Epithelial cell of esophagus (primary cell): ENCODE measurements at regions not wholly inside any gene's neighbourhood (a gene's known extent, or its start where the extent isn't known, plus 50 kb on each side); places are given as distances from the start of the nearest gene placed in this dataset.
"Not testable (repeated sequence)": the region's sequence is repeated elsewhere in the genome, so short reads cannot be mapped to it uniquely, and the experiment has no call there.

Experiments used
- DNase-seq: peaks from one replicate; pipeline ENCODE4 v3.0.0; 2010; ENCODE audit warnings: low read depth
- H3K4me3 ChIP-seq: 2 replicates; pipeline ENCODE4 v1.5.1; 2011; ENCODE audit warnings: mild to moderate bottlenecking, low read length, control low read depth
- TF ChIP-seq, protein P1 (sequence below): IDR thresholded peaks from 2 replicates; pipeline ENCODE4 v1.5.1; 2011; ENCODE audit warnings: low read depth, mild to moderate bottlenecking, low read length, control low read depth, inconsistent platforms; ENCODE audit not compliant: insufficient read depth; ENCODE audit errors: missing control alignments

DNA sequence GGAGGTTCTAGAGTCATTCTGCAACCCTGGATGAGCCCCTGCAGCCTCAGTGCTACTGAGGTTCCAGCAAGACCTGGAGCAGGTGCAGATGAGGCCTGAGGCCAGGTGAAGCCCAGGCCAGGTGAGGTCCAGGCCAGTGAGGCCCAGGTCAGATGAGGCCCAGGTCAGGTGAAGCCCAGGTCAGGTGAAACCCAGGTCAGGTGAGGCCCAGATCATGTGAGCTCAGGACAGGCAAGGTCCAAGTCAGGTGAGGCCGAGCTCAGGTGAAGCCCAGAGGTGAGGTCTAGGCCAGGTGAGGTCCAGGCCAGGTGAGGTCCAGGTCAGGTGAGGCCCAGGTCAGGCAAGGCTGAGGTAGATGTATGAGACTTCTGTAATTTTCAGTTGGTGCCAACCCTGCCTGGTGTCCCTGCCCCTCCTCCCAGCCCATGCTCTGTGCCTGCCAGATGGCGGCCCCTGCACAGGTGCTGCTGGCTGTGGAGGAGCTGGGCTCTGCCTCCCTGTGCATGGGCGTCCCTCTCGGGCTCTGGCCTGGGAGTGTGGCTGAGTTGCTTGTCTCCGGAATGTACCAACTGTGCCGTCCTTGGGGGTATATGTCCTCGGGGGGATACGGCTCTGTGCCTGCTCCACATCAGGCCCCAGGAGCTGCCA lies 388.5 kb downstream of the TMEM121 start:
- no peak for DNase-seq
- H3K4me3 ChIP-seq = no peak overlapping the region

DNA sequence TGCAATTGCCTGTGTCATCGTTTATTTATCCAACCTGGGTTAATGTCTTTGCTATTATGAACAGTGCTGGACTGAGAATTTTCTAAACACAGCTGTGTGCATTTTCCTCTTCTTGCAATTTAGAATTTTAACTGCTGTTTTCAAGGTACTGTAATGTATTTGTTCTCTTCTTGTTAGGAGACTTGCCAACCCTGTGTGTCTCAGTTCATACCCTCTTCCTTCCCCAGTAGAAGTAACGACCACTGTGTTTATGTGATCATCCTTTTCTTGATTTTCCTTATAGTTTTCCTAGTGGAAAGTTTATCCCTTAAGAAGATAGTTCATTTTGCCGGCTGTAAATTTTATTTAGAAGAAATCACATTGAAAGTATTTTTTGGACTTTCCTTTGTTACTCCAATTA lies 389.2 kb downstream of the TMEM121 start:
- not testable (repeated sequence) for DNase-seq, H3K4me3 ChIP-seq

More for the DNA sequence above, 388.5 kb downstream of the TMEM121 start:
- TF ChIP-seq, protein P1, sequence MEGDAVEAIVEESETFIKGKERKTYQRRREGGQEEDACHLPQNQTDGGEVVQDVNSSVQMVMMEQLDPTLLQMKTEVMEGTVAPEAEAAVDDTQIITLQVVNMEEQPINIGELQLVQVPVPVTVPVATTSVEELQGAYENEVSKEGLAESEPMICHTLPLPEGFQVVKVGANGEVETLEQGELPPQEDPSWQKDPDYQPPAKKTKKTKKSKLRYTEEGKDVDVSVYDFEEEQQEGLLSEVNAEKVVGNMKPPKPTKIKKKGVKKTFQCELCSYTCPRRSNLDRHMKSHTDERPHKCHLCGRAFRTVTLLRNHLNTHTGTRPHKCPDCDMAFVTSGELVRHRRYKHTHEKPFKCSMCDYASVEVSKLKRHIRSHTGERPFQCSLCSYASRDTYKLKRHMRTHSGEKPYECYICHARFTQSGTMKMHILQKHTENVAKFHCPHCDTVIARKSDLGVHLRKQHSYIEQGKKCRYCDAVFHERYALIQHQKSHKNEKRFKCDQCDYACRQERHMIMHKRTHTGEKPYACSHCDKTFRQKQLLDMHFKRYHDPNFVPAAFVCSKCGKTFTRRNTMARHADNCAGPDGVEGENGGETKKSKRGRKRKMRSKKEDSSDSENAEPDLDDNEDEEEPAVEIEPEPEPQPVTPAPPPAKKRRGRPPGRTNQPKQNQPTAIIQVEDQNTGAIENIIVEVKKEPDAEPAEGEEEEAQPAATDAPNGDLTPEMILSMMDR = no peak

DNA sequence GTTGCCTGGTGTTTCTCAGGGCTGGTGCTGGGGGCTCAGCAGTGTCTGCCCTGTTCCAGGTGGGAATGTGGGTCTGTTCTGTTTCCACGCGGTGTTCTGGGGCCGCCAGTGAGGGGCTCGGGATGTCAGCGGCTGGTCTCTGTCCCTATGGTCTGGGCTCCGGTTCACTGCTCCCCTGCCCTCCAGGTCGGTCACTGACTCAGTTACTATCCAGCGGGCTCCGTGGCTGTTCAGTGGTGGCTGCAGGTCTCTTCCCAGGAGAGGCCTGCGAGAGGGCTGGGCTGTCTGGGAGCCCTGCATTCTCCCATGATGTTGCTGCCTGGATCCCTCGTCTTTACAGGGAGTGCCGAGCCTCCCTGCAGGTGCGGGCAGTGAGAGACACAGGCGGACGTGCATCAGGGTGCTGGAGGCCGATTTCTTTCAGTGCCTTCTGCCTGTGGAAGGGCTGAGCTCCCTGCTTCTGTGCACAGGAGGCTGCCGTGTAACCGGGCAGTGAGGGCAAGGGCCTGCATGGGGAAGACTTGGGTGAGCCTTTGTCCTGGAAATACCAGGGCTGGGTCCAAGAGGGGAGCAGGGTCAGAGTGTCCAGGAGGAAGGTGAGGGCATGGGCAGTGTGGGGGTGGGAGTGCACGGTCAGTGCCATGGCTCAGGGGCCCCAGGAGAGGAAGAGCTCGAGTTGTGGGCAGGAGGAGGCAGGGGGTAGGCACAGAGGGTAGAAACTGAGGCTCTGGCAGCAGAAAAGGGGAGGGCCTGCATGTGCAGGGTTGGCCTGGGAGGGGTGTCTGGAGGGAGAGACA lies 391.0 kb downstream of the TMEM121 start:
- DNase-seq, H3K4me3 ChIP-seq: not testable (repeated sequence)

DNA sequence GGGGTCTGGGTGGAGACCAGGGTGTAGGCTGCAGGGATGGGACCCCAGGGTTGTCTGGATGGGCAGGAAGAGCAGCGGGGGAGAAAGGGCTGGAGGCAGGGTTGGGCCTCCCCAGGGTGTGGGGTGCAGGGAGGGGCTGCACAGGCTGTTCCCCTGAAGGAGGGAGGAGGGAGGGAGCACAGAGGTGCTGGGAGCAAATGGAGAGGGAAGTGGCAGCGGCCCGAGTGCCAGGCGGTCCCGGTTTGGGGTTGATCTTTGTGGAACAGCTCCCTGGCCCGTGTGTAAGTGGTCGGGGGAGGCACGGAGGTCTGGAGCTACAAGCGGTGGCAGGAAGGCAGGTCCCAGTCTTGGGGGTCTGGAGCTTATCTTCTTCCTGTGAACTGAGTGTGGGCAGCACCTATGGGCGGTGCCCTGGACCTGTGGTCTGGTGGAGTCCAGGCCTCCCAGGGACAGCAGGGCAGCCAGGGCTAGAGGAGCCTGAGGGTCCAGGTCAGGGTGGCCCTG lies 391.6 kb downstream of the TMEM121 start:
- no peak overlapping the region for H3K4me3 ChIP-seq
- no peak for DNase-seq
- TF ChIP-seq, protein P1 = no peak

DNA sequence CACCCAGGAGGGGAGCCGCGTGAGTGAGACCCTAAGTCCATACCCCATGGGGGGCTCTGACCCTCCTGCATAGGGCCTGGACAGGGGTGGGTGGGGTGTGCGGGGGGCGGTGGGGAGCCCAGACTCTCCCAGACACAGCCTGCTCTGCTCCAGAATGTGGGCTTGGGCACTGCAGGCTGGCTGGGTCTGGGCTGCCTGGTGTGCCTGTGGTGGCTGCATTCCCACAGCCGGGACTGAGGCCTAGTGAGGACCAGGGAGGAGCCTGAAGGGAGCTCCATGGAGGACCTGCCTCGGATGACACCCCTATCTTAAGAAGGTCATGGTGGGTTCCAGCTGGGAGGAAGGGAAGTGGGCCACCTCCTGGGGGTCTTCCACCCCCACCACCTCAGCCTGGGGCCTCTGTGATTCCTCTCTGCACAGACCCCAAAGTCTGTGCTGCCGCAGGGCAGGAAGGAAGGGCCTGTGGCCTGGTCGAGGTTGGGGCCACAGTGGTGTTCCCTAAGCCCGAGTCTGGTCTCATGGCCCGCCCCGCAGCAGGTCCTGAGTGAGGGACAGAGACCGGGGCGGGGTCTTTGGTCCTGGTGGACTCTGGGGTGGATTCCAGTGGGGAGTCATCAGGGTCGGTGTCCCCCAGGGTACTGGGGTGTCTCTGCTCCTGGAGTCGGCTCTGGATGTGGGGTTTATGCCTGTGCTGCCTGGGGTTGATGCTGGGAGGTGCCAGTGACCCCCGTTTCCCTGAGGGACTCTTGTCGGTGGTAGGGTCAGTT lies 392.3 kb downstream of the TMEM121 start:
- TF ChIP-seq, protein P1 = no peak
- DNase-seq = no peak
- H3K4me3 ChIP-seq = no peak overlapping the region

DNA sequence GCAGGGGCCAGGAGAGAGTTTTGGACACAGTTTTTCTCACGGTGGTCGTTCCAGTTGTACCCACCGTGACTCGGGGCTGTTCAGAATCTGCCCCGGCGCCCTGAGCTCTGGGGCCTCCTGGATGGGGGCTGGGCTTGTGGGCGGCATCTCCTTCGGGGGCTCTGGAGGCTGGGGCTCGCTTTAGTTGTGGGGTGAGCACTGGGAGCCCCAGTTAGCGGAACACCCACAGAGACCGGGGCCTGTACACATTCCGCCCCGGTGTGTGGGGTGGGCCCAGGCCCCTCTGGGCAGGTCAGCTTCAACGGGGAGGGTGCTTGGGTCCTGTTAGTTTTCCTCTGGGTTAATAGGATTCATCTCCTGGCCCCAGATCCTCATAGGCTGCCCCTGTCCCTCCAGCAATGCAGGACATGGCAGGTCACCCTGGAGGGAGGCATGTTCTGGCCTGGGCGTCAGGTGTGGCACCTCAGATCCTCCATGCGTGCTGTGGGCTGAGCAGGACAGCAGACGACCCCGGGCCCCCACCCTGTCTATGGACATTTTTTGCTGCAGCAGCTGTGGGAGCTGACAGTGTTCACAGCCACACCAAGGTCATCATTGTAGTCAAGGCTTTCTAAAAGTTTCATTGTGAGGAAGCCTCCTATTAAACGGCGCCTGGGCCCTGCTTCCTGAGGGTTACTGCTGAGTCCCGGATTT lies 393.2 kb downstream of the TMEM121 start:
- TF ChIP-seq, protein P1 = no peak
- no peak overlapping the region for H3K4me3 ChIP-seq
- no peak for DNase-seq

DNA sequence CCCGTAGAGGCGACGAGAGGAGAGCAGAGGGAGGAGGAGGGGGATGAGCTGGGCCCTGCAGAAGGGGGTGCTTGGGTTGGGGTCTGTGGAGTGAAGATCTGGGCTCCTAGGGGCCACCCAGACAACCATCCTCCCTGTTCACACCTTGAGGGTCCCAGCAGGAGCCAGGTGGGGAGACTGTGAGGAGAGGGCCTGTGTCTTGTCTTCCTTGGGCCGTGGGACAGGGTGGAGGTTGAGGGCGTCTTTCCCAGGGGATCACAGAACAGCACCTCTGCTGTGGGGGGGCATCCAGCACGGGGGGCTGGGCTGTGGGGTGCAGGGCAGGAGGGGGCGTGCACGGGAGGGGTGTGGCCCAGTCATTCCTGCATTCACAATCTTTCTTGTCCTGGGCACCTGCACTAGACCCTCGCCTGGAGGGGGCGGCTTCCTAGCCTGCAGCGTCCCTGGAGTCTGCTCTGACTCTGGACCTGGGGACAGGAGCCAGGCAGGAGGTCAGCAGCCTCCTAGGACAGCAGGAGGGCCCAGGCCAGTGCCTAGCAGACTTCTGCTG lies 393.8 kb downstream of the TMEM121 start:
- H3K4me3 ChIP-seq, DNase-seq: not testable (repeated sequence)

DNA sequence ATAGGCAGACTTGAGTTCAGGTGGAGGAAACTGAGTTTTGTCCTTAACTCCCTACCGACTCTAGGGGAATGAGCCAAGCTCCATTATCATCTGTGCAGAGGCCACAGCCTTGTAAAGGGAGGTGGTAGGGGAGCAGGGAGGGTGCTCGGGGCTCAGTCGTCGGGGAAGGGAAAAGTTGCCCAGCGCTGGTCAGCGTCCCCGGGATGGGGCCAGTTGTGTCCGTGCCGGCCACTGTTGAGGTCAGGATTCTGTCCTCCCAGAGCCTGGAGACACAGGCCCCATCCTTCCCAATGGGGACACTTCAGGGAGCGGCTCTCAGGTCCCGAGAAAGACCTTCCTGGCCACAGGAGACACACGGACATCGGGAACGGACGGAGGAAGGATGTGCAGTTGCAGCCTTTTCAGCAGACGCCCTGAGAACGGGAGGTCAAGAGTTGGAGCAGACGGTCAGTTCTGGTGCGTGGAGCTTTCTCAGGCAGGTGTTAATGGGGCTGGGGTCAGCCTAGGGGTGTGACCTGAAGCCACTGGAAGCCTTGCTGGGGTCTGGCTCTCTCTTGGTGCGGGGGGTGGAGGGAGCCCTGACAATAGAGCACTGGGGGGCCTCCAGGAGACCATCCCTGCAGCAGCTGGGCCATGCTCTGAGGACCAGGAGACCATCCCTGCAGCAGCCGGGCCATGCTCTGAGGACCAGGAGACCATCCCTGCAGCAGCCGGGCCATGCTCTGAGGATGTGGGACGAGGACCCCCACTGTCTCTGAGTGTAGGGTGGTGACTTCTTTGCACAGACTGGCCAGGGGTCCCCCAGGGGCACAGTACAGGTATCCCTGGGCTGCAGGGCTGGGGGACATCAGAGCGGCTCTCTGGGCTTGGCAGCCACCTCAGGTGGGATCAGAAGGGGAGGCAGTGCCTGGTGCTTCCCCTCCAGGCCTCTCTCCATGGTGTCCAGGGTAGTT lies 394.7 kb downstream of the TMEM121 start:
- not testable (repeated sequence) for DNase-seq, H3K4me3 ChIP-seq

DNA sequence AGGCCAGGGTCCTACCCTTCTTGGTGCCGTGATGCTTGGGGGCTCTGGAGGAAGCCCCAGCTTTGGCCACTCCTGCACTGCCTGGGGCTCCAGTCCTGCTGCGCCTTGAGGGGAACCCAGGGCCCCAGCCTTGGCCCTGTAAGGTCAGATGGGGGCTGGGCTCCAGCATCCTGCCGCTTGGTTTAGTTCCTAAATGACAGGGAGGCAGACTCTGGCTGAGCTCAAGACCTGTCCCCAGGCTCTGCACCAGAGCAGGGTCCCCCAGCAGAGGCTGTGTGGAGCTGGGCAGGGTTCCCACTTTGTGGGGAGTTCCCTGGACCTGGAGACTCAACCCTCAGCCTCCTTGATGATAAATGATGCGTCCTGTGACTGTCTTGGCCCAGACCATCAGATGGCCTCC lies 395.4 kb downstream of the TMEM121 start:
- H3K4me3 ChIP-seq, DNase-seq: not testable (repeated sequence)

DNA sequence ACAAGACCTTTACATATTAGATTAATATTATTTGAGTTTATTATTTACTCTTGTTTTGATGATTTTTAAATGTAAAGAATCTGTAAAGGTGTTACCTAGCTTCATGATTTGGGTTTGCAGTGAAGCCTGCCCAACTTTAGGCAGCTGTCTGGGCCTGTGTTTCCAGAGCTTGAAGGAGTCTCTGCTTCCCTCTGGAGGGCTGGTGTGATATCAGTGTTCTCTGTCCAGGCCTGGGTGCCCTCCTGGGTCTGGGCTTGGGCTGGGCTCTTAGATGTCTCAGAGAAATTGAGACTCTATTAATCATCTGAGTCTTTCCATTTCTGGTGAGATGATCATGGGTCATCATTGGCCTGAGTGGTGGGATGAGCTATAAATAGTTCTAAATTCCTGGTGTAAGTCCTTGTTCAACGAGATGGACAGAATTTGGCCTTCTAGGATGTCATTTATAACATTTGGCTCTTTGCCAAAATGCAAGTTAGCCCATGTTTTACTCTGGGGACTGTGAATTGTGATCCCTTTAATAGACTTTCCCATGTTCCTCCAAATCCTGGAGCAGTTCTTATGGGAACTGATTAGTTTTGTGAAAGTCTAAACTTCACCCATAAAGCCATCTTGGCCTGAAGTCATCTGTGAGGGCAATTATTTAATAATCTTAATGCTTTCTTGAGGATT lies 397.3 kb downstream of the TMEM121 start:
- H3K4me3 ChIP-seq, DNase-seq: not testable (repeated sequence)
